Suprapubic skin (tissue), 3 donors: ENCODE measurements at regions not wholly inside any gene's neighbourhood (a gene's known extent, or its start where the extent isn't known, plus 50 kb on each side); places are given as distances from the start of the nearest gene placed in this dataset.
"Not testable (repeated sequence)": the region's sequence is repeated elsewhere in the genome, so short reads cannot be mapped to it uniquely, and the experiment has no call there.

Experiments
- EP300 ChIP-seq: sonication (generic); formaldehyde crosslinking; IDR thresholded peaks from one replicate; pipeline ENCODE4 v1.6.1; 2017; ENCODE audit warnings: antibody characterized with exemption
- POLR2A ChIP-seq, 2 donors: fragments of 450-650 bp; IDR thresholded peaks; one replicate each; pipeline ENCODE4 v1.6.1; 2017; ENCODE audit warnings: antibody characterized with exemption in 2 of 2, mild to moderate bottlenecking in 2 of 2, moderate library complexity in 2 of 2
- TF ChIP-seq, protein P1 (sequence below), 2 donors: fragments of 200-600 bp in 1 of 2; fragments of 450-650 bp in 1 of 2; sonication (generic) in 1 of 2; IDR thresholded peaks; one replicate each; pipeline ENCODE4 v1.5.1; 2016 to 2019; ENCODE audit warnings: antibody characterized with exemption in 2 of 2, mild to moderate bottlenecking in 1 of 2, moderate library complexity in 1 of 2

DNA sequence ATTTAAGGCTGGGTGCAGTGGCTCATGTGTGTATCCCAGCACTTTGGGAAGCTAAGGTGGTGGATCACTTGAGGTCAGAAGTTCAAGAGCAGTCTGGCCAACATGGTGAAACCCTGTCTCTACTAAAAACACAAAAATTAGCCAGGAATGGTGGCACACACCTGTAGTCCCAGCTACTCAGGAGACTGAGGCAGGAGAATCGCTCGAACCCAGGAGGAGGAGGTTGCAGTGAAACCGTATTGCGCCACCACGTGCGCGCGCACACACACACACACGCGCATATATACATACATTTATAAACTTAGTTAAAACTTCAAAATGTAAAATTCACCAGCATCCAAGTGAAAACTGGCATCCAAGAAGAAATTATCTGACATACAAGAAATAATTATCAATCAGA, 753.7 kb upstream of the SLITRK5 start:
- TF ChIP-seq, protein P1, sequence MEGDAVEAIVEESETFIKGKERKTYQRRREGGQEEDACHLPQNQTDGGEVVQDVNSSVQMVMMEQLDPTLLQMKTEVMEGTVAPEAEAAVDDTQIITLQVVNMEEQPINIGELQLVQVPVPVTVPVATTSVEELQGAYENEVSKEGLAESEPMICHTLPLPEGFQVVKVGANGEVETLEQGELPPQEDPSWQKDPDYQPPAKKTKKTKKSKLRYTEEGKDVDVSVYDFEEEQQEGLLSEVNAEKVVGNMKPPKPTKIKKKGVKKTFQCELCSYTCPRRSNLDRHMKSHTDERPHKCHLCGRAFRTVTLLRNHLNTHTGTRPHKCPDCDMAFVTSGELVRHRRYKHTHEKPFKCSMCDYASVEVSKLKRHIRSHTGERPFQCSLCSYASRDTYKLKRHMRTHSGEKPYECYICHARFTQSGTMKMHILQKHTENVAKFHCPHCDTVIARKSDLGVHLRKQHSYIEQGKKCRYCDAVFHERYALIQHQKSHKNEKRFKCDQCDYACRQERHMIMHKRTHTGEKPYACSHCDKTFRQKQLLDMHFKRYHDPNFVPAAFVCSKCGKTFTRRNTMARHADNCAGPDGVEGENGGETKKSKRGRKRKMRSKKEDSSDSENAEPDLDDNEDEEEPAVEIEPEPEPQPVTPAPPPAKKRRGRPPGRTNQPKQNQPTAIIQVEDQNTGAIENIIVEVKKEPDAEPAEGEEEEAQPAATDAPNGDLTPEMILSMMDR (IDR thresholded peaks at IDR 0.05), result not testable (repeated sequence)
- TF ChIP-seq POLR2A (IDR thresholded peaks at IDR 0.05); EP300: not testable (repeated sequence)
